ENCODE measurements at regions not wholly inside any gene's neighbourhood (a gene's known extent, or its start where the extent isn't known, plus 50 kb on each side); places are given as distances from the start of the nearest gene placed in this dataset.
"Not testable (repeated sequence)": the region's sequence is repeated elsewhere in the genome, so short reads cannot be mapped to it uniquely, and the experiment has no call there.

DNA sequence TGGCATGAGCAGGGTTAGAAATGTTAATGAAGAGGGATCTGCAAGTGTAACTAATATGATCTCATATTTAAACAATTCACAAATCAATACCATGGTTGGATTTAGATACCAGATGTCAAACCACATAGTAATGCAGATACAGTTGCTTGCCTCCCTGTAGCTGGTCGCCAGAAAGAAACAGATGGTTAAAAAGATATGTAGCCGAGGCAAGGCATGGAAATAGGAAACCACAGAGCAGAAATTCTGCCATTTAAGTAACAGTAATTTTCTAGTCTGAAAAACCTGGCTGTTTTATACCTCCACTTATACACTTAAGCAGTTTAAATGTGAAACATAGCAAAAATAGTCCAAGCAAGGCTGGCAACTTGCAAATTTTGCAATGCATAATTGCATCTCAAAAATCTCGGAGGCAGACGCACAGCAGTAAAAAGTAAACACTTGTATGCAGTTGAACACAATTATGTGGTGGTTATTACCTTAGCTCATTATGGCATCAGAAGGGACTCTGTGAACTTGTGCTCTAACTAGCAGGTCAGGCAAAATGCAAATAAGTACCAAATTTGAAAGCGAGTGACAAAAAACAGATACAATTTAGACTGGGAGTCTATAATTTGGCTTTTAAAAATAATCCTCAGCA, 126.8 kb downstream of the NAA11 start:
- DNase-seq (ENCODE audit: low read depth): peak; percentile 4
- TF ChIP-seq, protein P1, sequence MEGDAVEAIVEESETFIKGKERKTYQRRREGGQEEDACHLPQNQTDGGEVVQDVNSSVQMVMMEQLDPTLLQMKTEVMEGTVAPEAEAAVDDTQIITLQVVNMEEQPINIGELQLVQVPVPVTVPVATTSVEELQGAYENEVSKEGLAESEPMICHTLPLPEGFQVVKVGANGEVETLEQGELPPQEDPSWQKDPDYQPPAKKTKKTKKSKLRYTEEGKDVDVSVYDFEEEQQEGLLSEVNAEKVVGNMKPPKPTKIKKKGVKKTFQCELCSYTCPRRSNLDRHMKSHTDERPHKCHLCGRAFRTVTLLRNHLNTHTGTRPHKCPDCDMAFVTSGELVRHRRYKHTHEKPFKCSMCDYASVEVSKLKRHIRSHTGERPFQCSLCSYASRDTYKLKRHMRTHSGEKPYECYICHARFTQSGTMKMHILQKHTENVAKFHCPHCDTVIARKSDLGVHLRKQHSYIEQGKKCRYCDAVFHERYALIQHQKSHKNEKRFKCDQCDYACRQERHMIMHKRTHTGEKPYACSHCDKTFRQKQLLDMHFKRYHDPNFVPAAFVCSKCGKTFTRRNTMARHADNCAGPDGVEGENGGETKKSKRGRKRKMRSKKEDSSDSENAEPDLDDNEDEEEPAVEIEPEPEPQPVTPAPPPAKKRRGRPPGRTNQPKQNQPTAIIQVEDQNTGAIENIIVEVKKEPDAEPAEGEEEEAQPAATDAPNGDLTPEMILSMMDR (IDR thresholded peaks at IDR 0.05; ENCODE audit: insufficient read depth, low read depth, low read length): no peak
- no peak overlapping the region for H3K4me3 ChIP-seq (ENCODE audit: low read depth, low read length)

DNA sequence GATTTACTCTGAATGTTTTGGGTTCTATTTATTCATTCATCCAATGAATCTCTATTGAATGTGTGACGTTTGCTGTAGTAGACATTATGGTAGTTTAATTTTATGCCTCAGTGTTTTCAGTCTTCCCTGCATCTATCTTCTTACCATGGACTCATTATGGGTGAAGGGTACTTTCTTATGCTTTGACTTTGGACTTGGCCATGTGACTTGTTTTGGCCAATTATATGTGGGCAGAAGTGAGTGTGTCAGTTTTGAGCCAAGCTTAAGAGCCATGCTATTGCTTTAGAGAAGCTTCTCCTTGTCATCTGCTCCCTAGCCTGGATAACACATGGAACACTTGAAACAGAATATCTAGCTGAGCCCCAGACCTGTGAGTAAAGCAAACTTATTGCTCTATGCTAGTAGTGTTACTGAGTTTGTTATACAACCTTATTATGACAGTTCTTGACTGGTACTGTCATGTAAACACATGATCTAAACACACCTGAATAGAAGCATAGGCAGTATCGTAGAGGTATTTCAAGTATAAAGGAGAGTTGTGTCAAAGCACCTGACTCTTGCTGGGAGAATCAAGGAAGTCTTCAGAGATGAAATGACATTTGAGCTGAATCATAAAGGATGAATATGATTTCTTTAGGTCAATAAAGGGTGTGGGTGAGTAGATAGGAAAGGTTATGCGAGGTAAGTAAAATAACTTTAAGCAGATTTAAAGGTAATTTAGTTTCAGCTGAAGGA, 128.4 kb downstream of the NAA11 start:
- DNase-seq (ENCODE audit: low read depth): no peak
- H3K4me3 ChIP-seq (ENCODE audit: low read depth, low read length): no peak overlapping the region
- TF ChIP-seq, protein P1 (IDR thresholded peaks at IDR 0.05; ENCODE audit: insufficient read depth, low read depth, low read length): no peak

DNA sequence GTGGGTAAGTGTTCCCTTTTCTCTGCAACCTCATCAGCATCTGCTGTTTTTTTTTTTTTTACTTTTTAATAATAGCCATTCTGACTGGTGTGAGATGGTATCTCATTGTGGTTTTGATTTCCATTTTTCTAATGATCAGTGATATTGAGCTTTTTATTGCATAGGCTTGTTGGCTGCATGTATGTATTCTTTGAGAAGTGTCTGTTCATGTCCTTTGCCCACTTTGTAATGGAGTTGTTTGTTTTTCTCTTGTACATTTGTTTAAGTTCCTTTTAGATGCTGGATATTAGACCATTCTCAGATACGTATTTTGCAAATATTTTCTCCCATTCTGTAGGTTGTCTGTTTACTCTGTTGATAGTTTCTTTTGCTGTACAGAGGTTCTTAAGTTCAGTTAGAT, 134.6 kb downstream of the NAA11 start:
- H3K4me3 ChIP-seq (ENCODE audit: low read depth, low read length); DNase-seq (ENCODE audit: low read depth): not testable (repeated sequence)

DNA sequence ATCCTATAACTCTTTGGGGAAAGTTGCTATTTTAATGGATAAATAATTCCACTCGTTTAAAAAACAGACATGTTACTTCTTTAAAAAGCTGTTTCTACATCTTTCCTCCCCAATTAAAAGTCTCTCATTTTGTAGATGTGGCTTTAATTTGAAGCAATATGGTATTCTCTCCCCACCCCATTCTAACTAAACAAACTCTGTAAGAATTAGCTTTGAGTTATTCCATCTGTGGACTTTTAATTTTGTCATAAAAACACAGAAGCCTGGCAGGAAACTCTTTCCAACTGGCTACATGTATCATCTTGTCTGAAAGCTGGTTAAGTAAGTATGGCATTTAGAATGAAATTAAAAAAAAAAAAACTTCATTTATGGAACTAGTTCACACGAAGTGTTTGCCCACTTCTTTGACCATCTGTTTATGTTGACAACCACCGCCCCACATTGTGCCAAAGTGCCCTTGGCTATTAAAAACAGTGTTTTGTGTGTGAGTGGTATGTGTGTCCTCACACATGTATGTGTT, 140.3 kb downstream of the NAA11 start:
- no peak for DNase-seq (ENCODE audit: low read depth)
- H3K4me3 ChIP-seq (ENCODE audit: low read depth, low read length): no peak overlapping the region
- TF ChIP-seq, protein P1 (IDR thresholded peaks at IDR 0.05; ENCODE audit: insufficient read depth, low read depth, low read length): no peak

DNA sequence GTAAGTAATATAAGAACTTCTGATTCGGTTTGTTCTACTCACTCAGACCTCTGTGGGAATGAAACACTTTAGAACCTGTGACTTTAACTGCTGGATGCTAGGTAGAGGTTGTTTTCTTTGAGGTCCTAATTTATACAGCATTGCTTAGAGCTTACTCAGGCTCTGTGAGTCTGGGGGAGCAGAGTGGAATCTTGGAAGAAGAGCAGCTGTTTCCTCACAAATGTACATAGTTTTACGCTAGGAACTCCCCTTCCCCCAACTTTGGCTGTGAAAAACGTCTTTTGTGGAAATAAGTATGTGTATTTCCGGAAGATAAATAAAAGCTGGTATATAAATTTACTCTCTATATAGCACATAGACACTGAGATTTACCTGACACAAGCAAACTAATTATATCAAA, 141.4 kb downstream of the NAA11 start:
- H3K4me3 ChIP-seq (ENCODE audit: low read depth, low read length): no peak overlapping the region
- TF ChIP-seq, protein P1 (IDR thresholded peaks at IDR 0.05; ENCODE audit: insufficient read depth, low read depth, low read length): no peak
- no peak for DNase-seq (ENCODE audit: low read depth)

DNA sequence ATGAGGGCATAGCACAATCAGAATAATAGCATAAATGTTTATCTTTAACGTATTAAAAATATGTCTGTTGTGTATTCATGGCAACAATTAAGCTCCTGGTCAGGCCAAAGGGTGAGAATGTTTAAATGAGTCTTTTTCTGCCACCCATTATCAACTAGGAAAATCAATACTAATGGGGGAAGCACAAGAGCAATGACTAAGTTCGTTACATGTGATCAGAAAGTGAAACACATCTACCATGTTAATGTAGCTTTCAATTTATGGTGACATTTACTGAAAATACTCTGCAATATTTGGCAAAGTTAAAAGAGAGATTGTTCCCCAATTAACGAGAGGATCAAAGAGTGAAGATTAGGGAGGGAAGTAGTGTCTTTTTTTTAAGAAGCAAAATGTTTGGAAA, 143.7 kb downstream of the NAA11 start:
- TF ChIP-seq, protein P1 (IDR thresholded peaks at IDR 0.05; ENCODE audit: insufficient read depth, low read depth, low read length): no peak
- no peak for DNase-seq (ENCODE audit: low read depth)
- H3K4me3 ChIP-seq (ENCODE audit: low read depth, low read length): no peak overlapping the region

DNA sequence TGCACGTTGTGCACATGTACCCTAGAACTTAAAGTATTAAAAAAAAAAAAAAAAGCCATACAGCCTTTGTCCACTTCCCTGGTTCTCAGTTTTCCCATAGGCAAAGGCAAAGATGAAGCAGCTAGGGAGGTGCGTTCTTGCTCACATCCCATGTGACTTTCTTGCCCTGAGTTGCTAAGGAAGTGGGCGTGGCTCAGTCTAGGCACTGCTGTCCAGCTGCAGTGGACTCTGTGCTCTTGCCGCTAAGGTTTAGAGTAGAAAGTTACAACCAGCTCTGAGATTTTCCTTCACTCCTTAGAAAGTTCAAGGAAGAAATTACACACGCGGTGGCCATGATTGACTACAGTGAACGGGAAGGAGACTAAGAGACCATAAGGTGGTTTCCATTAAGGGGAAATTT, 144.7 kb downstream of the NAA11 start:
- no peak overlapping the region for H3K4me3 ChIP-seq (ENCODE audit: low read depth, low read length)
- peak; percentile 3 for DNase-seq (ENCODE audit: low read depth)
- TF ChIP-seq, protein P1 (IDR thresholded peaks at IDR 0.05; ENCODE audit: insufficient read depth, low read depth, low read length): no peak

All from fibroblast of villous mesenchyme (primary cell).